GM18507 (cell line): ENCODE measurements at regions not wholly inside any gene's neighbourhood (a gene's known extent, or its start where the extent isn't known, plus 50 kb on each side); places are given as distances from the start of the nearest gene placed in this dataset.

Experiments used
- DNase-seq: peaks from one replicate; pipeline ENCODE4 v3.0.0; 2011; ENCODE audit warnings: low read depth; ENCODE audit not compliant: insufficient read length; ENCODE audit errors: extremely low spot score
- FAIRE-seq: peaks from 2 replicates; lab custom pipeline; 2011; peaks lifted over from hg19 to GRCh38; lab: Jason Lieb, UNC

GRCh38 chr2:128754246-128754724 is 435.6 kb upstream of the HS6ST1 start:
- FAIRE-seq (peak; percentile 99), DNase-seq (peak; percentile 80)

GRCh38 chr2:128755695-128756364 is 437.2 kb upstream of the HS6ST1 start:
- FAIRE-seq = no peak
- DNase-seq = no peak

GRCh38 chr2:128756365-128756717 is 437.7 kb upstream of the HS6ST1 start:
- DNase-seq (no peak), FAIRE-seq (no peak)

- no peak for FAIRE-seq
- DNase-seq = no peak
Observed at GRCh38 chr2:128765811-128766210, 447.1 kb upstream of the HS6ST1 start.

GRCh38 chr2:128768041-128768440 is 449.4 kb upstream of the HS6ST1 start:
- DNase-seq = no peak
- FAIRE-seq = no peak

- FAIRE-seq (no peak), DNase-seq (no peak)
Observed at GRCh38 chr2:128769457-128770142, 450.9 kb upstream of the HS6ST1 start.

GRCh38 chr2:128770143-128771085 is 451.7 kb upstream of the HS6ST1 start:
- DNase-seq (no peak), FAIRE-seq (no peak)

GRCh38 chr2:128771401-128771800 is 452.7 kb upstream of the HS6ST1 start:
- DNase-seq = no peak
- FAIRE-seq = no peak

GRCh38 chr2:128772671-128773070 is 454.0 kb upstream of the HS6ST1 start:
- no peak for DNase-seq
- no peak for FAIRE-seq

GRCh38 chr2:128773641-128774319 is 455.1 kb upstream of the HS6ST1 start:
- DNase-seq = no peak
- no peak for FAIRE-seq

GRCh38 chr2:128774320-128775216 is 455.9 kb upstream of the HS6ST1 start:
- DNase-seq (no peak), FAIRE-seq (no peak)

GRCh38 chr2:128775217-128775913 is 456.7 kb upstream of the HS6ST1 start:
- no peak for FAIRE-seq
- no peak for DNase-seq

GRCh38 chr2:128775914-128776285 is 457.2 kb upstream of the HS6ST1 start:
- DNase-seq (no peak), FAIRE-seq (no peak)

- no peak for FAIRE-seq
Observed at GRCh38 chr2:128776461-128777195, 458.0 kb upstream of the HS6ST1 start.

GRCh38 chr2:128777196-128778035 is 458.7 kb upstream of the HS6ST1 start:
- no peak for FAIRE-seq
- no peak for DNase-seq

More at GRCh38 chr2:128776461-128777195, 458.0 kb upstream of the HS6ST1 start:
- DNase-seq = no peak

GRCh38 chr2:128778843-128779242 is 460.2 kb upstream of the HS6ST1 start:
- FAIRE-seq = no peak

More at GRCh38 chr2:128778843-128779242, 460.2 kb upstream of the HS6ST1 start:
- no peak for DNase-seq
